CD4-positive, alpha-beta T cell (primary cell): ENCODE measurements at regions not wholly inside any gene's neighbourhood (a gene's known extent, or its start where the extent isn't known, plus 50 kb on each side); places are given as distances from the start of the nearest gene placed in this dataset.

ENCODE experiments used
- ATAC-seq: fragments of 200-7000 bp; cut with Tn5 transposase; one replicate; pipeline ENCODE4 v1.10.0; 2022; ENCODE audit warnings: mild to moderate bottlenecking; ENCODE audit not compliant: poor library complexity
- CTCF ChIA-PET: fragments of 350-600 bp; sonication (Branson Sonifier 250); formaldehyde crosslinking; loops from one replicate; lab custom pipeline; 2021; ENCODE audit warnings: antibody characterized with exemption, inconsistent platforms; lab: Charles Lee
- POLR2A ChIA-PET: fragments of 350-600 bp; sonication (Branson Sonifier 250); formaldehyde crosslinking; loops from one replicate; lab custom pipeline; 2021; ENCODE audit warnings: antibody characterized with exemption, inconsistent platforms; lab: Charles Lee
- DNase-seq, 14 experiments: peaks; one replicate each; pipeline ENCODE4 v3.0.0-alpha.2; 2013 to 2020; ENCODE audit warnings: mixed read lengths in 2 of 14
- H3K27ac ChIP-seq, 2 donors: one replicate each; pipeline versions ENCODE4 v1.5.1 to v1.7.0; 2013; ENCODE audit warnings: low read length in 2 of 2, low read depth in 1 of 2, mild to moderate bottlenecking in 1 of 2
- H3K27me3 ChIP-seq, 2 experiments: 1 replicate in 1 of 2; 2 replicates in 1 of 2; pipeline versions ENCODE4 v1.6.1 to v1.7.0; 2013; ENCODE audit warnings: low read length in 2 of 2, control low read depth in 1 of 2, mild to moderate bottlenecking in 1 of 2, moderate library complexity in 1 of 2; ENCODE audit not compliant: insufficient read depth in 2 of 2, control insufficient read depth in 1 of 2
- H3K36me3 ChIP-seq: one replicate; pipeline ENCODE4 v1.6.1; 2013; ENCODE audit warnings: low read length, control low read depth; ENCODE audit not compliant: insufficient read depth
- H3K4me1 ChIP-seq: one replicate; pipeline ENCODE4 v1.6.1; 2013; ENCODE audit warnings: low read length, control low read depth; ENCODE audit not compliant: insufficient read depth
- H3K4me3 ChIP-seq: one replicate; pipeline ENCODE4 v1.5.1; 2013; ENCODE audit warnings: mild to moderate bottlenecking, low read length, moderate library complexity
- H3K9me3 ChIP-seq, 2 experiments: 1 replicate in 1 of 2; 2 replicates in 1 of 2; pipeline versions ENCODE4 v1.6.1 to v1.7.0; 2013; ENCODE audit warnings: low read length in 2 of 2, mild to moderate bottlenecking in 2 of 2, control low read depth in 1 of 2, moderate library complexity in 1 of 2; ENCODE audit not compliant: control insufficient read depth in 1 of 2, insufficient read depth in 1 of 2
- H3K27ac Mint-ChIP-seq: one replicate; pipeline ENCODE4 v1.8.0; 2020; ENCODE audit warnings: mixed read lengths
- H3K27me3 Mint-ChIP-seq: one replicate; pipeline ENCODE4 v1.8.0; 2021; ENCODE audit warnings: mixed read lengths
- H3K36me3 Mint-ChIP-seq: one replicate; pipeline ENCODE4 v1.8.0; 2021; ENCODE audit warnings: low read depth, mixed read lengths
- H3K4me1 Mint-ChIP-seq: one replicate; pipeline ENCODE4 v1.8.0; 2021; ENCODE audit warnings: low read depth, mixed read lengths
- H3K4me3 Mint-ChIP-seq: one replicate; pipeline ENCODE4 v1.8.0; 2020; ENCODE audit warnings: mild to moderate bottlenecking, mixed read lengths
- H3K9me3 Mint-ChIP-seq: one replicate; pipeline ENCODE4 v1.8.0; 2020; ENCODE audit warnings: mixed read lengths
- CTCF ChIP-seq: fragments of 200-600 bp; IDR thresholded peaks from one replicate; pipeline ENCODE4 v1.8.0; 2022; ENCODE audit warnings: antibody characterized with exemption, mild to moderate bottlenecking
- intact Hi-C, 2 experiments: fragments of 100-400 bp; cut with DNase I in 1 of 2; cut with micrococcal nuclease in 1 of 2; formaldehyde crosslinking; loops; one replicate each; pipeline versions ENCODE4 v1.15.1 to v1.9.0; 2023 to 2025; cut with DNase I, micrococcal nuclease

GRCh38 chr5:123778641-123779040, 266.7 kb downstream of the CSNK1G3 start:
- Mint-ChIP-seq H3K27ac (no peak overlapping the region), H3K4me3 (no peak overlapping the region), H3K36me3 (no peaks in the 10 kb centered on the region), H3K27me3 (no peaks in the 10 kb centered on the region), H3K4me1 (no peaks in the 10 kb centered on the region), H3K9me3 (no peaks in the 10 kb centered on the region)
- Histone ChIP-seq H3K4me1 (no peaks in the 10 kb centered on the region), H3K4me3 (no peak overlapping the region), H3K27me3 (no peaks in the 10 kb centered on the region), H3K9me3 (no peaks in the 10 kb centered on the region), H3K36me3 (no peaks in the 10 kb centered on the region), H3K27ac (no peak overlapping the region)
- DNase-seq: no peak
- no peak for ATAC-seq
- TF ChIP-seq CTCF: no peak
- ChIA-PET POLR2A (no interaction called here), CTCF (no interaction called here)
- intact Hi-C loops: no loop called here

- Histone ChIP-seq H3K4me3 (no peak overlapping the region), H3K9me3 (peaks cover 3 to 4% of the 10 kb centered on the region in 2 experiments), H3K4me1 (no peaks in the 10 kb centered on the region), H3K27ac (no peak overlapping the region), H3K27me3 (no peaks in the 10 kb centered on the region), H3K36me3 (no peaks in the 10 kb centered on the region)
- intact Hi-C loops: no loop called here
- DNase-seq (no peak), ATAC-seq (no peak)
- POLR2A ChIA-PET: no interaction called here
- Mint-ChIP-seq H3K9me3 (peaks cover 2% of the 10 kb centered on the region), H3K27me3 (no peaks in the 10 kb centered on the region), H3K27ac (no peak overlapping the region), H3K36me3 (no peaks in the 10 kb centered on the region), H3K4me1 (no peaks in the 10 kb centered on the region), H3K4me3 (no peak overlapping the region)
- CTCF ChIA-PET: no interaction called here
- TF ChIP-seq CTCF: no peak
These were observed 264.8 kb downstream of the CSNK1G3 start for GRCh38 chr5:123776761-123777160.

GRCh38 chr5:123771715-123772114, 259.7 kb downstream of the CSNK1G3 start:
- Mint-ChIP-seq H3K36me3 (no peaks in the 10 kb centered on the region), H3K27me3 (no peaks in the 10 kb centered on the region), H3K4me3 (no peak overlapping the region), H3K9me3 (peaks cover 2% of the 10 kb centered on the region), H3K4me1 (no peaks in the 10 kb centered on the region), H3K27ac (no peak overlapping the region)
- peaks cover 8 to 11% of the 10 kb centered on the region in 2 experiments for H3K9me3 ChIP-seq
- no peaks in the 10 kb centered on the region for H3K36me3 ChIP-seq
- intact Hi-C loops: no loop called here
- ChIA-PET CTCF (no interaction called here), POLR2A (no interaction called here)
- H3K27ac ChIP-seq: no peak overlapping the region
- H3K4me3 ChIP-seq: no peak overlapping the region
- DNase-seq (no peak), ATAC-seq (no peak)
- no peaks in the 10 kb centered on the region for H3K27me3 ChIP-seq
- H3K4me1 ChIP-seq: no peaks in the 10 kb centered on the region
- no peak for TF ChIP-seq CTCF
